Mesothelial cell of epicardium (in vitro differentiated cells): ENCODE measurements at regions not wholly inside any gene's neighbourhood (a gene's known extent, or its start where the extent isn't known, plus 50 kb on each side); places are given as distances from the start of the nearest gene placed in this dataset.

Experiments used
- DNase-seq, 2 experiments: peaks; one replicate each; pipeline ENCODE4 v3.0.0; 2021; ENCODE audit warnings: low spot score in 2 of 2; ENCODE audit not compliant: unreplicated experiment in 2 of 2
- H3K27ac Mint-ChIP-seq: 2 replicates; pipeline ENCODE4 v1.8.0; 2021; ENCODE audit warnings: mixed read lengths
- H3K27me3 Mint-ChIP-seq: 2 replicates; pipeline ENCODE4 v1.8.0; 2021; ENCODE audit warnings: low read depth, mixed read lengths
- H3K36me3 Mint-ChIP-seq: 2 replicates; pipeline ENCODE4 v1.8.0; 2021; ENCODE audit warnings: mixed read lengths
- H3K4me1 Mint-ChIP-seq: 2 replicates; pipeline ENCODE4 v1.8.0; 2021; ENCODE audit warnings: mixed read lengths
- H3K4me3 Mint-ChIP-seq: 2 replicates; pipeline ENCODE4 v1.8.0; 2021; ENCODE audit warnings: mild to moderate bottlenecking, moderate library complexity, mixed read lengths
- H3K9me3 Mint-ChIP-seq: 2 replicates; pipeline ENCODE4 v1.8.0; 2021; ENCODE audit warnings: mixed read lengths
- TF ChIP-seq, protein P1 (sequence below): fragments of 200-600 bp; sonication (generic); IDR thresholded peaks from one replicate; pipeline ENCODE4 v1.5.0; 2021; ENCODE audit warnings: antibody characterized with exemption; ENCODE audit not compliant: unreplicated experiment

- DNase-seq: no peak
- Mint-ChIP-seq H3K27me3 (peaks cover 7% of the 10 kb centered on the region), H3K4me3 (no peak overlapping the region), H3K9me3 (no peaks in the 10 kb centered on the region), H3K4me1 (peaks cover 23% of the 10 kb centered on the region), H3K36me3 (no peaks in the 10 kb centered on the region), H3K27ac (no peak overlapping the region)
- TF ChIP-seq, protein P1, sequence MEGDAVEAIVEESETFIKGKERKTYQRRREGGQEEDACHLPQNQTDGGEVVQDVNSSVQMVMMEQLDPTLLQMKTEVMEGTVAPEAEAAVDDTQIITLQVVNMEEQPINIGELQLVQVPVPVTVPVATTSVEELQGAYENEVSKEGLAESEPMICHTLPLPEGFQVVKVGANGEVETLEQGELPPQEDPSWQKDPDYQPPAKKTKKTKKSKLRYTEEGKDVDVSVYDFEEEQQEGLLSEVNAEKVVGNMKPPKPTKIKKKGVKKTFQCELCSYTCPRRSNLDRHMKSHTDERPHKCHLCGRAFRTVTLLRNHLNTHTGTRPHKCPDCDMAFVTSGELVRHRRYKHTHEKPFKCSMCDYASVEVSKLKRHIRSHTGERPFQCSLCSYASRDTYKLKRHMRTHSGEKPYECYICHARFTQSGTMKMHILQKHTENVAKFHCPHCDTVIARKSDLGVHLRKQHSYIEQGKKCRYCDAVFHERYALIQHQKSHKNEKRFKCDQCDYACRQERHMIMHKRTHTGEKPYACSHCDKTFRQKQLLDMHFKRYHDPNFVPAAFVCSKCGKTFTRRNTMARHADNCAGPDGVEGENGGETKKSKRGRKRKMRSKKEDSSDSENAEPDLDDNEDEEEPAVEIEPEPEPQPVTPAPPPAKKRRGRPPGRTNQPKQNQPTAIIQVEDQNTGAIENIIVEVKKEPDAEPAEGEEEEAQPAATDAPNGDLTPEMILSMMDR: no peak
These were observed 113.8 kb upstream of the ARMC2 start for GRCh38 chr6:108734271-108734922.

GRCh38 chr6:108735310-108736001 lies 112.8 kb upstream of the ARMC2 start:
- Mint-ChIP-seq H3K27ac (no peak overlapping the region), H3K9me3 (no peaks in the 10 kb centered on the region), H3K4me1 (peaks cover 28% of the 10 kb centered on the region), H3K4me3 (no peak overlapping the region), H3K36me3 (no peaks in the 10 kb centered on the region), H3K27me3 (peaks cover 2% of the 10 kb centered on the region)
- DNase-seq: no peak
- TF ChIP-seq, protein P1: no peak

- H3K9me3 Mint-ChIP-seq: no peaks in the 10 kb centered on the region
- DNase-seq: no peak
- no peak overlapping the region for H3K4me3 Mint-ChIP-seq
- TF ChIP-seq, protein P1: no peak
- no peaks in the 10 kb centered on the region for H3K36me3 Mint-ChIP-seq
- H3K27me3 Mint-ChIP-seq: peaks cover 2% of the 10 kb centered on the region
- no peak overlapping the region for H3K27ac Mint-ChIP-seq
- peaks cover 25% of the 10 kb centered on the region for H3K4me1 Mint-ChIP-seq
These were observed 112.2 kb upstream of the ARMC2 start for GRCh38 chr6:108736002-108736361.

- H3K9me3 Mint-ChIP-seq: no peaks in the 10 kb centered on the region
- H3K27ac Mint-ChIP-seq: peak overlapping the region; percentile 13
- H3K27me3 Mint-ChIP-seq: peaks cover 2% of the 10 kb centered on the region
- no peak overlapping the region for H3K4me3 Mint-ChIP-seq
- no peak for DNase-seq
- peaks cover 24% of the 10 kb centered on the region for H3K4me1 Mint-ChIP-seq
- H3K36me3 Mint-ChIP-seq: no peaks in the 10 kb centered on the region
- TF ChIP-seq, protein P1: no peak
These were observed 111.4 kb upstream of the ARMC2 start for GRCh38 chr6:108736832-108737231.

GRCh38 chr6:108737594-108738546 lies 110.4 kb upstream of the ARMC2 start:
- no peak for DNase-seq
- Mint-ChIP-seq H3K36me3 (no peaks in the 10 kb centered on the region), H3K27ac (no peak overlapping the region), H3K27me3 (peaks cover 2% of the 10 kb centered on the region), H3K4me3 (no peak overlapping the region), H3K9me3 (no peaks in the 10 kb centered on the region), H3K4me1 (peaks cover 18% of the 10 kb centered on the region)
- TF ChIP-seq, protein P1: no peak
